ENCODE measurements at regions not wholly inside any gene's neighbourhood (a gene's known extent, or its start where the extent isn't known, plus 50 kb on each side); places are given as distances from the start of the nearest gene placed in this dataset.

DNA sequence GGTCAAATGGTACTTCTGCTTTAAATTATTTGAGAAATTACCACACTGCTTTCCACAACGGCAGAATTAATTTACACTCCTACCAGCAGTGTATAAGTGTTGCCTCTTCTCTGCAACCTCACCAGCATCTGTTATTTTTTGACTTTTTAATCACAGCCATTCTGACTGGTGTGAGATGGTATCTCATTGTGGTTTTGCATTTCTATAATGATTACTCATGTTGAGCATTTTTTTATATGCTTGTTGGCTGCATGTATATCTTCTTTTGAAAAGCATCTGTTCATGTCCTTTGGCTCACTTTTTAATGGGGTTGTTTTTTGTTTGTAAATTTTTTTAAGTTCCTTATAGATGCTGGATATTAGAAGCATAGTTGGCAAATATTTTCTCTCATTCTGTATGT, 446.7 kb downstream of the PMP22 start (continued):
- TF ChIP-seq, protein P1, sequence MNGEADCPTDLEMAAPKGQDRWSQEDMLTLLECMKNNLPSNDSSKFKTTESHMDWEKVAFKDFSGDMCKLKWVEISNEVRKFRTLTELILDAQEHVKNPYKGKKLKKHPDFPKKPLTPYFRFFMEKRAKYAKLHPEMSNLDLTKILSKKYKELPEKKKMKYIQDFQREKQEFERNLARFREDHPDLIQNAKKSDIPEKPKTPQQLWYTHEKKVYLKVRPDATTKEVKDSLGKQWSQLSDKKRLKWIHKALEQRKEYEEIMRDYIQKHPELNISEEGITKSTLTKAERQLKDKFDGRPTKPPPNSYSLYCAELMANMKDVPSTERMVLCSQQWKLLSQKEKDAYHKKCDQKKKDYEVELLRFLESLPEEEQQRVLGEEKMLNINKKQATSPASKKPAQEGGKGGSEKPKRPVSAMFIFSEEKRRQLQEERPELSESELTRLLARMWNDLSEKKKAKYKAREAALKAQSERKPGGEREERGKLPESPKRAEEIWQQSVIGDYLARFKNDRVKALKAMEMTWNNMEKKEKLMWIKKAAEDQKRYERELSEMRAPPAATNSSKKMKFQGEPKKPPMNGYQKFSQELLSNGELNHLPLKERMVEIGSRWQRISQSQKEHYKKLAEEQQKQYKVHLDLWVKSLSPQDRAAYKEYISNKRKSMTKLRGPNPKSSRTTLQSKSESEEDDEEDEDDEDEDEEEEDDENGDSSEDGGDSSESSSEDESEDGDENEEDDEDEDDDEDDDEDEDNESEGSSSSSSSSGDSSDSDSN (CRISPR knock-in tag; IDR thresholded peaks at IDR 0.05) = no peak

GRCh38 chr17:14815079-14815478, 450.0 kb downstream of the PMP22 start:
- BruUV-seq (replicated peaks) = no TSS peak
- H3K4me2 ChIP-seq (ENCODE audit: low read depth, low read length) = no peak overlapping the region
- FAIRE-seq = no peak
- TF ChIP-seq, protein P2, sequence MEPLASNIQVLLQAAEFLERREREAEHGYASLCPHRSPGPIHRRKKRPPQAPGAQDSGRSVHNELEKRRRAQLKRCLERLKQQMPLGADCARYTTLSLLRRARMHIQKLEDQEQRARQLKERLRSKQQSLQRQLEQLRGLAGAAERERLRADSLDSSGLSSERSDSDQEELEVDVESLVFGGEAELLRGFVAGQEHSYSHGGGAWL (CRISPR knock-in tag; IDR thresholded peaks at IDR 0.05) = no peak
- no peak for TF ChIP-seq SAFB2 (CRISPR knock-in tag; IDR thresholded peaks at IDR 0.05; ENCODE audit: borderline replicate concordance, low read depth)
- TF ChIP-seq ZNF510 (CRISPR knock-in tag; IDR thresholded peaks at IDR 0.05; ENCODE audit: low read depth) = no peak
- TF ChIP-seq SRSF9 (IDR thresholded peaks at IDR 0.05; ENCODE audit: borderline replicate concordance, insufficient read depth, low read depth, low read length, poor library complexity, severe bottlenecking) = no peak
- TF ChIP-seq AKNA (CRISPR knock-in tag; IDR thresholded peaks at IDR 0.05; ENCODE audit: borderline replicate concordance) = no peak
- TF ChIP-seq E2F2 (CRISPR knock-in tag; IDR thresholded peaks at IDR 0.05; ENCODE audit: borderline replicate concordance) = no peak
- no peak for TF ChIP-seq SATB2 (CRISPR knock-in tag; IDR thresholded peaks at IDR 0.05)
- TF ChIP-seq, protein P3, sequence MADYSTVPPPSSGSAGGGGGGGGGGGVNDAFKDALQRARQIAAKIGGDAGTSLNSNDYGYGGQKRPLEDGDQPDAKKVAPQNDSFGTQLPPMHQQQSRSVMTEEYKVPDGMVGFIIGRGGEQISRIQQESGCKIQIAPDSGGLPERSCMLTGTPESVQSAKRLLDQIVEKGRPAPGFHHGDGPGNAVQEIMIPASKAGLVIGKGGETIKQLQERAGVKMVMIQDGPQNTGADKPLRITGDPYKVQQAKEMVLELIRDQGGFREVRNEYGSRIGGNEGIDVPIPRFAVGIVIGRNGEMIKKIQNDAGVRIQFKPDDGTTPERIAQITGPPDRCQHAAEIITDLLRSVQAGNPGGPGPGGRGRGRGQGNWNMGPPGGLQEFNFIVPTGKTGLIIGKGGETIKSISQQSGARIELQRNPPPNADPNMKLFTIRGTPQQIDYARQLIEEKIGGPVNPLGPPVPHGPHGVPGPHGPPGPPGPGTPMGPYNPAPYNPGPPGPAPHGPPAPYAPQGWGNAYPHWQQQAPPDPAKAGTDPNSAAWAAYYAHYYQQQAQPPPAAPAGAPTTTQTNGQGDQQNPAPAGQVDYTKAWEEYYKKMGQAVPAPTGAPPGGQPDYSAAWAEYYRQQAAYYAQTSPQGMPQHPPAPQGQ (CRISPR knock-in tag; IDR thresholded peaks at IDR 0.05; ENCODE audit: borderline replicate concordance) = no peak

More at GRCh38 chr17:14815079-14815478, 450.0 kb downstream of the PMP22 start:
- 74% methylated on average over 6 of the region's 6 CpGs for WGBS (ENCODE audit: low lambda C conversion rate)
- Histone ChIP-seq H3K27me3 (ENCODE audit: control insufficient read depth in 1 of 2, insufficient read depth in 2 of 2, low read length in 2 of 2) (no peaks in the 10 kb centered on the region), H2AFZ (ENCODE audit: low read length) (no peak overlapping the region), H3K36me3 (replicated peaks in 1 of 2; ENCODE audit: control insufficient read depth in 1 of 2, insufficient read depth in 2 of 2, low read length in 2 of 2) (no peaks in the 10 kb centered on the region), H3K9me3 (ENCODE audit: low read length) (no peaks in the 10 kb centered on the region), H3K4me3 (replicated peaks in 1 of 3; ENCODE audit: insufficient read depth in 1 of 3, low read depth in 2 of 3, low read length in 3 of 3) (no peak overlapping the region), H3K79me2 (ENCODE audit: insufficient read depth, low read length) (no peaks in the 10 kb centered on the region), H3K27ac (ENCODE audit: extremely low read length, insufficient read depth, low read length) (no peak overlapping the region), H3K4me1 (ENCODE audit: insufficient read depth, low read length) (no peaks in the 10 kb centered on the region), H3K9ac (ENCODE audit: insufficient read depth, low read depth, low read length) (no peak overlapping the region), H4K20me1 (ENCODE audit: insufficient read depth, low read length) (no peaks in the 10 kb centered on the region)
- DNase-seq (ENCODE audit: low spot score) (no peak), ATAC-seq (no peak)
- intact Hi-C loops (cut with micrococcal nuclease; ENCODE audit: unreplicated experiment) = loop anchor here (10.0 kb wide), 1 partner anchor 1220 kb away; no protein-coding TSS in a partner anchor
- in situ Hi-C loops (cut with HindIII; ENCODE audit: extremely low pct_ligation_motif_present, low pct_unique_long_range_greater_than_20kb) = no loop called here
- ChIA-PET POLR2A (no interaction called here), CTCF (ENCODE audit: low intra/inter-chr PET ratio, low total read pairs) (no interaction called here)

Measured in HepG2 (cell line).